Activated T-cell treated with anti-CD3 and anti-CD28 coated beads, Interleukin-2, amount 50 U/mL, for 4 hours (primary cell): ENCODE measurements at regions not wholly inside any gene's neighbourhood (a gene's known extent, or its start where the extent isn't known, plus 50 kb on each side); places are given as distances from the start of the nearest gene placed in this dataset.

Experiments
- ATAC-seq, 2 donors: fragments of 200-7000 bp; cut with Tn5 transposase; one replicate each; pipeline ENCODE4 v1.10.0; 2021
- DNase-seq: peaks from one replicate; pipeline ENCODE4 v3.0.0-alpha.2; 2020
- H3K27me3 Mint-ChIP-seq: one replicate; pipeline ENCODE4 v1.8.0; 2021; ENCODE audit warnings: low read depth, mixed read lengths
- H3K36me3 Mint-ChIP-seq: one replicate; pipeline ENCODE4 v1.8.0; 2022; ENCODE audit warnings: mixed read lengths; ENCODE audit not compliant: insufficient read depth
- H3K4me1 Mint-ChIP-seq: one replicate; pipeline ENCODE4 v1.8.0; 2021; ENCODE audit warnings: low read depth, mixed read lengths
- H3K4me3 Mint-ChIP-seq: one replicate; pipeline ENCODE4 v1.8.0; 2021; ENCODE audit warnings: mild to moderate bottlenecking, moderate library complexity, mixed read lengths
- H3K9me3 Mint-ChIP-seq: one replicate; pipeline ENCODE4 v1.8.0; 2021; ENCODE audit warnings: mixed read lengths

- ATAC-seq (no peak), DNase-seq (no peak)
- Mint-ChIP-seq H3K4me3 (no peak overlapping the region), H3K36me3 (no peaks in the 10 kb centered on the region), H3K4me1 (no peaks in the 10 kb centered on the region), H3K27me3 (peaks cover 6% of the 10 kb centered on the region), H3K9me3 (peaks cover 3% of the 10 kb centered on the region)
These were observed 94.0 kb upstream of the FAR2 start for GRCh38 chr12:29054858-29055663.

GRCh38 chr12:29066011-29066588 lies 83.0 kb upstream of the FAR2 start:
- H3K9me3 Mint-ChIP-seq: peaks cover 4% of the 10 kb centered on the region
- no peak overlapping the region for H3K4me3 Mint-ChIP-seq
- H3K36me3 Mint-ChIP-seq: no peaks in the 10 kb centered on the region
- peaks cover 8% of the 10 kb centered on the region for H3K27me3 Mint-ChIP-seq
- DNase-seq (no peak), ATAC-seq (peak in 1 of 2 donors; percentile 38)
- H3K4me1 Mint-ChIP-seq: no peaks in the 10 kb centered on the region

GRCh38 chr12:29067430-29067829 lies 81.6 kb upstream of the FAR2 start:
- no peak for ATAC-seq
- peaks cover 5% of the 10 kb centered on the region for H3K27me3 Mint-ChIP-seq
- H3K9me3 Mint-ChIP-seq: no peaks in the 10 kb centered on the region
- no peaks in the 10 kb centered on the region for H3K4me1 Mint-ChIP-seq
- no peak overlapping the region for H3K4me3 Mint-ChIP-seq
- H3K36me3 Mint-ChIP-seq: no peaks in the 10 kb centered on the region
- DNase-seq: no peak

- Mint-ChIP-seq H3K4me3 (no peak overlapping the region), H3K36me3 (no peaks in the 10 kb centered on the region), H3K4me1 (no peaks in the 10 kb centered on the region), H3K9me3 (no peaks in the 10 kb centered on the region), H3K27me3 (peaks cover 15% of the 10 kb centered on the region)
- ATAC-seq: no peak
- DNase-seq: no peak
These were observed 78.8 kb upstream of the FAR2 start for GRCh38 chr12:29070309-29070708.

- H3K9me3 Mint-ChIP-seq: no peaks in the 10 kb centered on the region
- H3K4me1 Mint-ChIP-seq: no peaks in the 10 kb centered on the region
- no peak for DNase-seq
- H3K4me3 Mint-ChIP-seq: no peak overlapping the region
- H3K36me3 Mint-ChIP-seq: no peaks in the 10 kb centered on the region
- no peak for ATAC-seq
- H3K27me3 Mint-ChIP-seq: peaks cover 15% of the 10 kb centered on the region
These were observed 78.0 kb upstream of the FAR2 start for GRCh38 chr12:29071099-29071498.

GRCh38 chr12:29072631-29073030 lies 76.4 kb upstream of the FAR2 start:
- Mint-ChIP-seq H3K36me3 (no peaks in the 10 kb centered on the region), H3K9me3 (no peaks in the 10 kb centered on the region), H3K27me3 (peaks cover 15% of the 10 kb centered on the region), H3K4me3 (no peak overlapping the region), H3K4me1 (no peaks in the 10 kb centered on the region)
- no peak for ATAC-seq
- DNase-seq: no peak

GRCh38 chr12:29073631-29074239 lies 75.3 kb upstream of the FAR2 start:
- Mint-ChIP-seq H3K4me3 (no peak overlapping the region), H3K9me3 (no peaks in the 10 kb centered on the region), H3K27me3 (peaks cover 14% of the 10 kb centered on the region), H3K36me3 (no peaks in the 10 kb centered on the region), H3K4me1 (no peaks in the 10 kb centered on the region)
- DNase-seq: no peak
- peak; percentile 30 to 35 for ATAC-seq

GRCh38 chr12:29081101-29081500 lies 68.0 kb upstream of the FAR2 start:
- Mint-ChIP-seq H3K27me3 (peaks cover 2% of the 10 kb centered on the region), H3K36me3 (no peaks in the 10 kb centered on the region), H3K4me1 (peaks cover 2% of the 10 kb centered on the region), H3K9me3 (no peaks in the 10 kb centered on the region), H3K4me3 (no peak overlapping the region)
- ATAC-seq (no peak), DNase-seq (no peak)

- H3K4me3 Mint-ChIP-seq: no peak overlapping the region
- H3K27me3 Mint-ChIP-seq: no peaks in the 10 kb centered on the region
- ATAC-seq: peak; percentile 88 to 97
- H3K4me1 Mint-ChIP-seq: peaks cover 2% of the 10 kb centered on the region
- no peaks in the 10 kb centered on the region for H3K36me3 Mint-ChIP-seq
- no peaks in the 10 kb centered on the region for H3K9me3 Mint-ChIP-seq
- no peak for DNase-seq
These were observed 66.6 kb upstream of the FAR2 start for GRCh38 chr12:29082522-29082921.

GRCh38 chr12:29086325-29087271 lies 62.5 kb upstream of the FAR2 start:
- H3K4me1 Mint-ChIP-seq: peaks cover 2% of the 10 kb centered on the region
- no peaks in the 10 kb centered on the region for H3K27me3 Mint-ChIP-seq
- H3K36me3 Mint-ChIP-seq: no peaks in the 10 kb centered on the region
- H3K4me3 Mint-ChIP-seq: no peak overlapping the region
- H3K9me3 Mint-ChIP-seq: no peaks in the 10 kb centered on the region
- ATAC-seq (no peak), DNase-seq (no peak)

GRCh38 chr12:29088611-29089219 lies 60.4 kb upstream of the FAR2 start:
- DNase-seq (no peak), ATAC-seq (no peak)
- Mint-ChIP-seq H3K36me3 (no peaks in the 10 kb centered on the region), H3K4me3 (no peak overlapping the region), H3K27me3 (no peaks in the 10 kb centered on the region), H3K9me3 (peaks cover 3% of the 10 kb centered on the region), H3K4me1 (no peaks in the 10 kb centered on the region)
